ENCODE measurements at regions not wholly inside any gene's neighbourhood (a gene's known extent, or its start where the extent isn't known, plus 50 kb on each side); places are given as distances from the start of the nearest gene placed in this dataset.

- H3K27ac ChIP-seq = no peak overlapping the region
- TF ChIP-seq CTCF (conservative IDR thresholded peaks at IDR 0.05) = no peak
- TF ChIP-seq ZFX (IDR thresholded peaks at IDR 0.05) = no peak
These were observed 142.3 kb upstream of the CRY1 start for GRCh38 chr12:107235600-107235999.

GRCh38 chr12:107236824-107237511 is 143.6 kb upstream of the CRY1 start:
- TF ChIP-seq ZFX (IDR thresholded peaks at IDR 0.05) (no peak), CTCF (conservative IDR thresholded peaks at IDR 0.05) (no peak)
- H3K27ac ChIP-seq = no peak overlapping the region

GRCh38 chr12:107238296-107238695 is 144.9 kb upstream of the CRY1 start:
- no peak overlapping the region for H3K27ac ChIP-seq
- no peak for TF ChIP-seq CTCF (conservative IDR thresholded peaks at IDR 0.05)
- TF ChIP-seq ZFX (IDR thresholded peaks at IDR 0.05) = no peak

DNA sequence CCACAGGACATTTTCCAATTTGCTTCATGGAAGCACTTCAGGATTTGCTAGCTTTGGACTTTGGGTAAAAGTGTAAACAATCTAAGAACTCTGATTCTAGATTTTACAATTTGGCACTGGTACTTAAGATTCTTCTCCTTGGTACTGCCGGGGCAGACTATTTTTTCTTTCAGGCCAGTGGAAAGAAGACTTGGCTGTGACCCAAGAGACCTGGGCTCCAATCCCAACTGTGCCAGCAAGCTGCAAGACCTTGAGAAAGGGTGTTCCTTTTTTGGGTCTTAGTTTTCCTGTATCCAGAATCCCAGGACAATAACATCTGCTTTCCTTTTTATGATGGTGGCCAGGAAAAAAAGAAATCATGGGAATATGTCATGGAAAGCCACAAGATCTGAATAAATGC is 148.1 kb upstream of the CRY1 start:
- no peak overlapping the region for H3K27ac ChIP-seq
- TF ChIP-seq CTCF (conservative IDR thresholded peaks at IDR 0.05) (no peak), ZFX (IDR thresholded peaks at IDR 0.05) (no peak)

- no peak overlapping the region for H3K27ac ChIP-seq
- TF ChIP-seq ZFX (IDR thresholded peaks at IDR 0.05) (no peak), CTCF (conservative IDR thresholded peaks at IDR 0.05) (no peak)
These were observed 148.8 kb upstream of the CRY1 start for GRCh38 chr12:107242189-107242588.

DNA sequence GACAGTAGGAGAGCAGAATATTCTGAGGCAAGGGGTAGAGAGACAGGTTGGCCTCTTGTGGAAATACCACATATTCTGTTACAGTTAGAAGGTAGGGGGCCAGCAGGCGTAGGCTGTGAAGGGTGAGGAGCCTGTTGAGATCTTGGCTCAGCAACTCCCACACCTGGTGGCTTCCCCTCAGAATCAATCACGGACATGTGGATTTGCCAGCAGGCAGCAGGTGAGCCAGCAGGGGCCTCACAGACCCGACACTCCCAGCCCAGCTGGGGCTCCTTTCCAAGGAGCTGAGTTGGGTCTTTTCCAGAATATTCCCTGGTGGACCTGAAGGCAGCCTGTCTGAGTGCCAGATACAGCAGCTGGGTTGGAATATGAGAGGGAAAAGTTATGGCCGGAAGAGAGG is 150.0 kb upstream of the CRY1 start:
- H3K27ac ChIP-seq = no peak overlapping the region
- TF ChIP-seq ZFX (IDR thresholded peaks at IDR 0.05) (no peak), CTCF (conservative IDR thresholded peaks at IDR 0.05) (no peak)

- H3K27ac ChIP-seq = no peak overlapping the region
- TF ChIP-seq CTCF (conservative IDR thresholded peaks at IDR 0.05) (no peak), ZFX (IDR thresholded peaks at IDR 0.05) (no peak)
These were observed 151.2 kb upstream of the CRY1 start for GRCh38 chr12:107244584-107244983.
